ENCODE measurements at regions not wholly inside any gene's neighbourhood (a gene's known extent, or its start where the extent isn't known, plus 50 kb on each side); places are given as distances from the start of the nearest gene placed in this dataset.

- no peak for TF ChIP-seq EP300 (IDR thresholded peaks at IDR 0.05)
- TF ChIP-seq POLR2AphosphoS5 (IDR thresholded peaks at IDR 0.05), result no peak
- no peak for TF ChIP-seq POLR2A (IDR thresholded peaks at IDR 0.05)
- TF ChIP-seq, protein P1, sequence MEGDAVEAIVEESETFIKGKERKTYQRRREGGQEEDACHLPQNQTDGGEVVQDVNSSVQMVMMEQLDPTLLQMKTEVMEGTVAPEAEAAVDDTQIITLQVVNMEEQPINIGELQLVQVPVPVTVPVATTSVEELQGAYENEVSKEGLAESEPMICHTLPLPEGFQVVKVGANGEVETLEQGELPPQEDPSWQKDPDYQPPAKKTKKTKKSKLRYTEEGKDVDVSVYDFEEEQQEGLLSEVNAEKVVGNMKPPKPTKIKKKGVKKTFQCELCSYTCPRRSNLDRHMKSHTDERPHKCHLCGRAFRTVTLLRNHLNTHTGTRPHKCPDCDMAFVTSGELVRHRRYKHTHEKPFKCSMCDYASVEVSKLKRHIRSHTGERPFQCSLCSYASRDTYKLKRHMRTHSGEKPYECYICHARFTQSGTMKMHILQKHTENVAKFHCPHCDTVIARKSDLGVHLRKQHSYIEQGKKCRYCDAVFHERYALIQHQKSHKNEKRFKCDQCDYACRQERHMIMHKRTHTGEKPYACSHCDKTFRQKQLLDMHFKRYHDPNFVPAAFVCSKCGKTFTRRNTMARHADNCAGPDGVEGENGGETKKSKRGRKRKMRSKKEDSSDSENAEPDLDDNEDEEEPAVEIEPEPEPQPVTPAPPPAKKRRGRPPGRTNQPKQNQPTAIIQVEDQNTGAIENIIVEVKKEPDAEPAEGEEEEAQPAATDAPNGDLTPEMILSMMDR (IDR thresholded peaks at IDR 0.05), result no peak
- Histone ChIP-seq H3K4me3 (no peak overlapping the region), H3K27ac (no peak overlapping the region), H3K9me3 (no peaks in the 10 kb centered on the region), H3K27me3 (no peaks in the 10 kb centered on the region), H3K36me3 (no peaks in the 10 kb centered on the region), H3K4me1 (no peaks in the 10 kb centered on the region)
- peak in 1 of 2 donors; percentile 50 for DNase-seq
- intact Hi-C loops (cut with DNase I; ENCODE audit: low total_unique reads), result no loop called here
- 30 to 42% (median 37%) methylated on average over 2 of the region's 2 CpGs for WGBS, 5 donors
Measured at GRCh38 chr6:122347280-122347679, 52.2 kb upstream of the HSF2 start.

- Histone ChIP-seq H3K27ac (no peak overlapping the region), H3K9me3 (no peaks in the 10 kb centered on the region), H3K4me3 (no peak overlapping the region), H3K36me3 (no peaks in the 10 kb centered on the region), H3K27me3 (no peaks in the 10 kb centered on the region), H3K4me1 (no peaks in the 10 kb centered on the region)
- WGBS, 5 donors, result 71 to 83% (median 82%) methylated on average over 4 of the region's 4 CpGs
- intact Hi-C loops (cut with DNase I; ENCODE audit: low total_unique reads), result no loop called here
- TF ChIP-seq POLR2A (IDR thresholded peaks at IDR 0.05) (no peak), POLR2AphosphoS5 (IDR thresholded peaks at IDR 0.05) (no peak), EP300 (IDR thresholded peaks at IDR 0.05) (no peak)
- TF ChIP-seq, protein P1 (IDR thresholded peaks at IDR 0.05), result no peak
- no peak for DNase-seq
Measured at GRCh38 chr6:122347751-122348150, 51.7 kb upstream of the HSF2 start.

Small RNA genes in the stretch of these regions (small RNA-seq; reads per million reads assigned to genes)
- 0 reads per million in 4 donors for gene AL603865.2
- gene RNU1-18P, result 0 reads per million in 4 donors
- gene RNU2-8P, result 0 to 0.15 (median 0) reads per million in 4 donors
- gene RNU4-76P, result 0 reads per million in 4 donors

Data from stomach (tissue), 8 donors.